Testis (tissue), 2 donors: ENCODE measurements at regions not wholly inside any gene's neighbourhood (a gene's known extent, or its start where the extent isn't known, plus 50 kb on each side); places are given as distances from the start of the nearest gene placed in this dataset.

Experiments used
- CTCF ChIP-seq, 3 experiments: fragments of 450-650 bp in 2 of 3; fragments of 200-600 bp in 1 of 3; sonication (generic) in 1 of 3; IDR thresholded peaks; one replicate each; pipeline ENCODE4 v1.5.1; 2016 to 2019; ENCODE audit warnings: antibody characterized with exemption in 3 of 3, mild to moderate bottlenecking in 2 of 3, moderate library complexity in 1 of 3
- POLR2A ChIP-seq: fragments of 450-650 bp; IDR thresholded peaks from one replicate; pipeline ENCODE4 v1.6.1; 2017; ENCODE audit warnings: antibody characterized with exemption, mild to moderate bottlenecking, moderate library complexity

GRCh38 chr13:72151241-72151640 is 284.2 kb upstream of the DACH1 start:
- TF ChIP-seq CTCF (IDR thresholded peaks at IDR 0.05) (no peak), POLR2A (no peak)
